HEK293 (cell line): ENCODE measurements at regions not wholly inside any gene's neighbourhood (a gene's known extent, or its start where the extent isn't known, plus 50 kb on each side); places are given as distances from the start of the nearest gene placed in this dataset.

ENCODE experiments used
- SP2 ChIP-seq: fragments of 450-650 bp; formaldehyde crosslinking; IDR thresholded peaks from 2 replicates; pipeline ENCODE4 v1.5.1; 2016; ENCODE audit warnings: missing biosample characterization, missing genetic modification characterization
- ZNF214 ChIP-seq: fragments of 450-650 bp; formaldehyde crosslinking; IDR thresholded peaks from 2 replicates; pipeline ENCODE4 v1.5.1; 2017; ENCODE audit warnings: missing biosample characterization, mild to moderate bottlenecking, missing genetic modification characterization, borderline replicate concordance
- ZNF48 ChIP-seq: fragments of 450-650 bp; formaldehyde crosslinking; IDR thresholded peaks from 2 replicates; pipeline ENCODE4 v1.5.1; 2016; ENCODE audit warnings: missing biosample characterization, missing genetic modification characterization
- ZNF521 ChIP-seq: fragments of 450-650 bp; formaldehyde crosslinking; IDR thresholded peaks from 2 replicates; pipeline ENCODE4 v1.5.1; 2017; ENCODE audit warnings: missing biosample characterization, mild to moderate bottlenecking, missing genetic modification characterization
- ZNF561 ChIP-seq: fragments of 450-650 bp; IDR thresholded peaks from 2 replicates; pipeline ENCODE4 v1.5.1; 2018; ENCODE audit warnings: missing biosample characterization, missing genetic modification characterization, borderline replicate concordance
- ZNF776 ChIP-seq: fragments of 450-650 bp; formaldehyde crosslinking; IDR thresholded peaks from 2 replicates; pipeline ENCODE4 v1.5.0; 2017; ENCODE audit warnings: missing biosample characterization, missing genetic modification characterization, borderline replicate concordance
- ZSCAN30 ChIP-seq: fragments of 450-650 bp; IDR thresholded peaks from 2 replicates; pipeline ENCODE4 v1.5.1; 2018; ENCODE audit warnings: missing biosample characterization, mild to moderate bottlenecking, missing genetic modification characterization, moderate library complexity
- TF ChIP-seq, protein P1 (sequence below): fragments of 450-650 bp; formaldehyde crosslinking; IDR thresholded peaks from 2 replicates; pipeline ENCODE4 v1.5.1; 2016; ENCODE audit warnings: missing biosample characterization, missing genetic modification characterization
- TF ChIP-seq, protein P2 (sequence below): fragments of 450-650 bp; formaldehyde crosslinking; IDR thresholded peaks from 2 replicates; pipeline ENCODE4 v1.5.1; 2016; ENCODE audit warnings: missing biosample characterization, missing genetic modification characterization, low read depth

DNA sequence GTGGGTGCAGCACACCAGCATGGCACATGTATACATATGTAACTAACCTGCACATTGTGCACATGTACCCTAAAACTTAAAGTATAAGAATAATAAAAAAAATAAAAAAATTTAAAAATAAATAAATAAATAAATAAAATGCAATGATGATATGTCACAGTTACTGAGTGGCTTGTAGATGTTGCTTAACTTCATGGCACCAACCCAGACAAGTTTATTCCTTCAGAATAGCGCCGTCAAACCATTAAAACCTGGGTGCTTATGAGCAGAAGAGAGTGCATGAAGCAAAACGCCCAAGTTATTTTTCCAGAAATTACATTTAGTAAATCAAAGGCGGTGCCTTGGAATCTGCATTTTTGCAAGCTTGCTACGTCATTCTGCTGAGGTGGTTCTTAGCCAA lies 417.9 kb downstream of the AEBP2 start:
- no peak for TF ChIP-seq ZNF48 (tag by site-specific recombination)
- no peak for TF ChIP-seq ZNF561 (tag by site-specific recombination)
- no peak for TF ChIP-seq ZNF776 (tag by site-specific recombination)
- TF ChIP-seq, protein P1, sequence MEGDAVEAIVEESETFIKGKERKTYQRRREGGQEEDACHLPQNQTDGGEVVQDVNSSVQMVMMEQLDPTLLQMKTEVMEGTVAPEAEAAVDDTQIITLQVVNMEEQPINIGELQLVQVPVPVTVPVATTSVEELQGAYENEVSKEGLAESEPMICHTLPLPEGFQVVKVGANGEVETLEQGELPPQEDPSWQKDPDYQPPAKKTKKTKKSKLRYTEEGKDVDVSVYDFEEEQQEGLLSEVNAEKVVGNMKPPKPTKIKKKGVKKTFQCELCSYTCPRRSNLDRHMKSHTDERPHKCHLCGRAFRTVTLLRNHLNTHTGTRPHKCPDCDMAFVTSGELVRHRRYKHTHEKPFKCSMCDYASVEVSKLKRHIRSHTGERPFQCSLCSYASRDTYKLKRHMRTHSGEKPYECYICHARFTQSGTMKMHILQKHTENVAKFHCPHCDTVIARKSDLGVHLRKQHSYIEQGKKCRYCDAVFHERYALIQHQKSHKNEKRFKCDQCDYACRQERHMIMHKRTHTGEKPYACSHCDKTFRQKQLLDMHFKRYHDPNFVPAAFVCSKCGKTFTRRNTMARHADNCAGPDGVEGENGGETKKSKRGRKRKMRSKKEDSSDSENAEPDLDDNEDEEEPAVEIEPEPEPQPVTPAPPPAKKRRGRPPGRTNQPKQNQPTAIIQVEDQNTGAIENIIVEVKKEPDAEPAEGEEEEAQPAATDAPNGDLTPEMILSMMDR, result no peak
- TF ChIP-seq, protein P2, sequence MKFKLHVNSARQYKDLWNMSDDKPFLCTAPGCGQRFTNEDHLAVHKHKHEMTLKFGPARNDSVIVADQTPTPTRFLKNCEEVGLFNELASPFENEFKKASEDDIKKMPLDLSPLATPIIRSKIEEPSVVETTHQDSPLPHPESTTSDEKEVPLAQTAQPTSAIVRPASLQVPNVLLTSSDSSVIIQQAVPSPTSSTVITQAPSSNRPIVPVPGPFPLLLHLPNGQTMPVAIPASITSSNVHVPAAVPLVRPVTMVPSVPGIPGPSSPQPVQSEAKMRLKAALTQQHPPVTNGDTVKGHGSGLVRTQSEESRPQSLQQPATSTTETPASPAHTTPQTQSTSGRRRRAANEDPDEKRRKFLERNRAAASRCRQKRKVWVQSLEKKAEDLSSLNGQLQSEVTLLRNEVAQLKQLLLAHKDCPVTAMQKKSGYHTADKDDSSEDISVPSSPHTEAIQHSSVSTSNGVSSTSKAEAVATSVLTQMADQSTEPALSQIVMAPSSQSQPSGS, result no peak
- no peak for TF ChIP-seq ZNF521 (tag by site-specific recombination)
- TF ChIP-seq ZSCAN30 (tag by site-specific recombination), result no peak
- no peak for TF ChIP-seq SP2 (tag by site-specific recombination)
- no peak for TF ChIP-seq ZNF214 (tag by site-specific recombination)
